HCT116 (cell line): ENCODE measurements at regions not wholly inside any gene's neighbourhood (a gene's known extent, or its start where the extent isn't known, plus 50 kb on each side); places are given as distances from the start of the nearest gene placed in this dataset.

Experiments
- ATF3 ChIP-seq: IDR thresholded peaks from 2 replicates; pipeline ENCODE4 v1.6.1; 2012
- CEBPB ChIP-seq: IDR thresholded peaks from 2 replicates; pipeline ENCODE4 v1.6.1; 2012; ENCODE audit warnings: low read depth
- CTCF ChIP-seq, 3 experiments: fragments of 200-600 bp in 1 of 3; sonication (generic) in 1 of 3; IDR thresholded peaks in 2 of 3; conservative IDR thresholded peaks in 1 of 3; 2 replicates each; pipeline ENCODE4 v1.5.1; 2012 to 2017; ENCODE audit warnings: low read depth in 2 of 3, low read length in 2 of 3, antibody characterized with exemption in 1 of 3, borderline replicate concordance in 1 of 3, control low read depth in 1 of 3, mild to moderate bottlenecking in 1 of 3, mixed read lengths in 1 of 3, mixed run types in 1 of 3, moderate library complexity in 1 of 3; ENCODE audit not compliant: insufficient read depth in 1 of 3
- EZH2phosphoT487 ChIP-seq: fragments of 200-600 bp; IDR thresholded peaks from 2 replicates; pipeline ENCODE4 v1.6.1; 2018; ENCODE audit warnings: antibody characterized with exemption, borderline replicate concordance
- FOSL1 ChIP-seq: IDR thresholded peaks from 2 replicates; pipeline ENCODE4 v1.6.1; 2012; ENCODE audit warnings: low read depth
- JUND ChIP-seq: IDR thresholded peaks from 2 replicates; pipeline ENCODE4 v1.6.1; 2012
- POLR2A ChIP-seq: IDR thresholded peaks from 2 replicates; pipeline ENCODE4 v1.7.0; 2011; ENCODE audit warnings: borderline replicate concordance; ENCODE audit not compliant: insufficient read depth, insufficient read length; ENCODE audit errors: extremely low read depth
- RAD21 ChIP-seq: IDR thresholded peaks from 2 replicates; pipeline ENCODE4 v1.6.1; 2012; ENCODE audit warnings: low read depth, mild to moderate bottlenecking
- SP1 ChIP-seq: IDR thresholded peaks from 2 replicates; pipeline ENCODE4 v1.6.1; 2012; ENCODE audit warnings: low read depth
- TCF7L2 ChIP-seq: IDR thresholded peaks from 2 replicates; pipeline ENCODE4 v1.7.0; 2011; ENCODE audit warnings: borderline replicate concordance, inconsistent platforms; ENCODE audit not compliant: insufficient read depth, insufficient read length; ENCODE audit errors: extremely low read depth
- ZNF274 ChIP-seq: fragments of 200-500 bp; sonication (Bioruptor generic); IDR thresholded peaks from 2 replicates; pipeline ENCODE4 v1.6.1; 2014; ENCODE audit warnings: mild to moderate bottlenecking, low read depth, low read length, inconsistent platforms
- TF ChIP-seq, protein P1 (sequence below): IDR thresholded peaks from 2 replicates; pipeline ENCODE4 v1.6.1; 2012; ENCODE audit warnings: low read depth

GRCh38 chr1:55555956-55556725 lies 341.0 kb upstream of the USP24 start:
- TF ChIP-seq CTCF (IDR thresholded peaks at IDR 0.05 in 2 of 3, conservative IDR thresholded peaks at IDR 0.05 in 1 of 3; ENCODE audit: borderline replicate concordance in 1 of 3, insufficient read depth in 1 of 3, low read depth in 2 of 3, low read length in 2 of 3) (no peak), CEBPB (no peak), SP1 (no peak), POLR2A (no peak), ATF3 (no peak), RAD21 (no peak), TCF7L2 (no peak), EZH2phosphoT487 (no peak), ZNF274 (no peak), JUND (no peak), FOSL1 (no peak)
- TF ChIP-seq, protein P1, sequence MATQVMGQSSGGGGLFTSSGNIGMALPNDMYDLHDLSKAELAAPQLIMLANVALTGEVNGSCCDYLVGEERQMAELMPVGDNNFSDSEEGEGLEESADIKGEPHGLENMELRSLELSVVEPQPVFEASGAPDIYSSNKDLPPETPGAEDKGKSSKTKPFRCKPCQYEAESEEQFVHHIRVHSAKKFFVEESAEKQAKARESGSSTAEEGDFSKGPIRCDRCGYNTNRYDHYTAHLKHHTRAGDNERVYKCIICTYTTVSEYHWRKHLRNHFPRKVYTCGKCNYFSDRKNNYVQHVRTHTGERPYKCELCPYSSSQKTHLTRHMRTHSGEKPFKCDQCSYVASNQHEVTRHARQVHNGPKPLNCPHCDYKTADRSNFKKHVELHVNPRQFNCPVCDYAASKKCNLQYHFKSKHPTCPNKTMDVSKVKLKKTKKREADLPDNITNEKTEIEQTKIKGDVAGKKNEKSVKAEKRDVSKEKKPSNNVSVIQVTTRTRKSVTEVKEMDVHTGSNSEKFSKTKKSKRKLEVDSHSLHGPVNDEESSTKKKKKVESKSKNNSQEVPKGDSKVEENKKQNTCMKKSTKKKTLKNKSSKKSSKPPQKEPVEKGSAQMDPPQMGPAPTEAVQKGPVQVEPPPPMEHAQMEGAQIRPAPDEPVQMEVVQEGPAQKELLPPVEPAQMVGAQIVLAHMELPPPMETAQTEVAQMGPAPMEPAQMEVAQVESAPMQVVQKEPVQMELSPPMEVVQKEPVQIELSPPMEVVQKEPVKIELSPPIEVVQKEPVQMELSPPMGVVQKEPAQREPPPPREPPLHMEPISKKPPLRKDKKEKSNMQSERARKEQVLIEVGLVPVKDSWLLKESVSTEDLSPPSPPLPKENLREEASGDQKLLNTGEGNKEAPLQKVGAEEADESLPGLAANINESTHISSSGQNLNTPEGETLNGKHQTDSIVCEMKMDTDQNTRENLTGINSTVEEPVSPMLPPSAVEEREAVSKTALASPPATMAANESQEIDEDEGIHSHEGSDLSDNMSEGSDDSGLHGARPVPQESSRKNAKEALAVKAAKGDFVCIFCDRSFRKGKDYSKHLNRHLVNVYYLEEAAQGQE, result no peak
